Muscle layer of duodenum (tissue), 2 donors: ENCODE measurements at regions not wholly inside any gene's neighbourhood (a gene's known extent, or its start where the extent isn't known, plus 50 kb on each side); places are given as distances from the start of the nearest gene placed in this dataset.

Experiments
- H3K27ac ChIP-seq: one replicate; pipeline ENCODE4 v1.7.0; 2013; ENCODE audit warnings: mild to moderate bottlenecking, low read length
- H3K27me3 ChIP-seq: one replicate; pipeline ENCODE4 v1.7.0; 2013; ENCODE audit warnings: low read depth, mild to moderate bottlenecking, control low read depth, low read length
- H3K36me3 ChIP-seq, 2 donors: one replicate each; pipeline ENCODE4 v1.7.0; 2013; ENCODE audit warnings: low read length in 2 of 2, control low read depth in 1 of 2, mild to moderate bottlenecking in 1 of 2; ENCODE audit not compliant: insufficient read depth in 2 of 2, control insufficient read depth in 1 of 2
- H3K4me1 ChIP-seq, 2 donors: one replicate each; pipeline ENCODE4 v1.7.0; 2013; ENCODE audit warnings: low read length in 2 of 2, mild to moderate bottlenecking in 2 of 2, control low read depth in 1 of 2, moderate library complexity in 1 of 2; ENCODE audit not compliant: insufficient read depth in 2 of 2, control insufficient read depth in 1 of 2
- H3K4me3 ChIP-seq, 2 donors: one replicate each; pipeline ENCODE4 v1.7.0; 2013; ENCODE audit warnings: low read length in 2 of 2, low read depth in 1 of 2, mild to moderate bottlenecking in 1 of 2
- H3K9me3 ChIP-seq, 2 donors: one replicate each; pipeline ENCODE4 v1.7.0; 2013; ENCODE audit warnings: low read length in 2 of 2, control low read depth in 1 of 2, mild to moderate bottlenecking in 1 of 2; ENCODE audit not compliant: control insufficient read depth in 1 of 2
- donor health status: healthy.

- Histone ChIP-seq H3K4me1 (no peaks in the 10 kb centered on the region), H3K9me3 (no peaks in the 10 kb centered on the region), H3K27ac (no peak overlapping the region), H3K36me3 (no peaks in the 10 kb centered on the region), H3K27me3 (no peaks in the 10 kb centered on the region), H3K4me3 (no peak overlapping the region)
These were observed 196.8 kb upstream of the STXBP6 start for GRCh38 chr14:25246751-25247150.

- Histone ChIP-seq H3K9me3 (no peaks in the 10 kb centered on the region), H3K4me1 (no peaks in the 10 kb centered on the region), H3K27me3 (no peaks in the 10 kb centered on the region), H3K36me3 (no peaks in the 10 kb centered on the region), H3K4me3 (no peak overlapping the region), H3K27ac (no peak overlapping the region)
These were observed 189.2 kb upstream of the STXBP6 start for GRCh38 chr14:25239170-25239569.

GRCh38 chr14:25237845-25238244 lies 187.9 kb upstream of the STXBP6 start:
- Histone ChIP-seq H3K4me3 (no peak overlapping the region), H3K27ac (no peak overlapping the region), H3K27me3 (no peaks in the 10 kb centered on the region), H3K9me3 (no peaks in the 10 kb centered on the region), H3K36me3 (no peaks in the 10 kb centered on the region), H3K4me1 (no peaks in the 10 kb centered on the region)

- Histone ChIP-seq H3K4me1 (no peaks in the 10 kb centered on the region), H3K9me3 (no peaks in the 10 kb centered on the region), H3K27me3 (no peaks in the 10 kb centered on the region), H3K4me3 (peak overlapping the region in 1 of 2 donors; percentile 45), H3K27ac (no peak overlapping the region), H3K36me3 (no peaks in the 10 kb centered on the region)
These were observed 183.7 kb upstream of the STXBP6 start for GRCh38 chr14:25233613-25234012.

GRCh38 chr14:25231004-25231403 lies 181.1 kb upstream of the STXBP6 start:
- Histone ChIP-seq H3K4me3 (no peak overlapping the region), H3K27ac (no peak overlapping the region), H3K36me3 (no peaks in the 10 kb centered on the region), H3K27me3 (no peaks in the 10 kb centered on the region), H3K9me3 (no peaks in the 10 kb centered on the region), H3K4me1 (no peaks in the 10 kb centered on the region)

GRCh38 chr14:25226214-25226613 lies 176.3 kb upstream of the STXBP6 start:
- Histone ChIP-seq H3K27ac (no peak overlapping the region), H3K36me3 (no peaks in the 10 kb centered on the region)

GRCh38 chr14:25222256-25222655 lies 172.3 kb upstream of the STXBP6 start:
- no peaks in the 10 kb centered on the region for H3K27me3 ChIP-seq
- H3K4me1 ChIP-seq, result no peaks in the 10 kb centered on the region
- H3K9me3 ChIP-seq, result no peaks in the 10 kb centered on the region
- no peak overlapping the region for H3K4me3 ChIP-seq
- no peaks in the 10 kb centered on the region for H3K36me3 ChIP-seq
- H3K27ac ChIP-seq, result no peak overlapping the region

More at GRCh38 chr14:25226214-25226613, 176.3 kb upstream of the STXBP6 start:
- no peak overlapping the region for H3K4me3 ChIP-seq
- H3K4me1 ChIP-seq, result no peaks in the 10 kb centered on the region
- no peaks in the 10 kb centered on the region for H3K27me3 ChIP-seq
- H3K9me3 ChIP-seq, result no peaks in the 10 kb centered on the region

- Histone ChIP-seq H3K27me3 (no peaks in the 10 kb centered on the region), H3K4me1 (no peaks in the 10 kb centered on the region), H3K27ac (no peak overlapping the region), H3K9me3 (no peaks in the 10 kb centered on the region), H3K36me3 (no peaks in the 10 kb centered on the region), H3K4me3 (no peak overlapping the region)
These were observed 170.6 kb upstream of the STXBP6 start for GRCh38 chr14:25220514-25220913.

- no peaks in the 10 kb centered on the region for H3K36me3 ChIP-seq
- H3K4me1 ChIP-seq, result no peaks in the 10 kb centered on the region
- no peak overlapping the region for H3K27ac ChIP-seq
- H3K9me3 ChIP-seq, result peaks cover 0 to 4% of the 10 kb centered on the region in 2 donors
- H3K27me3 ChIP-seq, result no peaks in the 10 kb centered on the region
- H3K4me3 ChIP-seq, result no peak overlapping the region
These were observed 165.7 kb upstream of the STXBP6 start for GRCh38 chr14:25215607-25216006.

- Histone ChIP-seq H3K4me1 (no peaks in the 10 kb centered on the region), H3K9me3 (peaks cover 3 to 9% of the 10 kb centered on the region in 2 donors), H3K27me3 (no peaks in the 10 kb centered on the region), H3K27ac (no peak overlapping the region), H3K36me3 (no peaks in the 10 kb centered on the region), H3K4me3 (no peak overlapping the region)
These were observed 147.9 kb upstream of the STXBP6 start for GRCh38 chr14:25197885-25198284.

GRCh38 chr14:25180221-25180620 lies 130.3 kb upstream of the STXBP6 start:
- H3K36me3 ChIP-seq, result no peaks in the 10 kb centered on the region
- no peaks in the 10 kb centered on the region for H3K9me3 ChIP-seq
- no peaks in the 10 kb centered on the region for H3K27me3 ChIP-seq
- H3K4me3 ChIP-seq, result no peak overlapping the region
- H3K27ac ChIP-seq, result no peak overlapping the region
- no peaks in the 10 kb centered on the region for H3K4me1 ChIP-seq

- H3K36me3 ChIP-seq, result no peaks in the 10 kb centered on the region
These were observed 128.3 kb upstream of the STXBP6 start for GRCh38 chr14:25178255-25178654.

More at GRCh38 chr14:25178255-25178654, 128.3 kb upstream of the STXBP6 start:
- Histone ChIP-seq H3K9me3 (no peaks in the 10 kb centered on the region), H3K4me1 (no peaks in the 10 kb centered on the region), H3K4me3 (no peak overlapping the region), H3K27me3 (no peaks in the 10 kb centered on the region), H3K27ac (no peak overlapping the region)
